SK-N-SH (cell line): ENCODE measurements at regions not wholly inside any gene's neighbourhood (a gene's known extent, or its start where the extent isn't known, plus 50 kb on each side); places are given as distances from the start of the nearest gene placed in this dataset.

ENCODE experiments used
- CTCF ChIA-PET: fragments of 300-600, 350-600 bp; formaldehyde crosslinking; extraction: SDS; loops from one replicate; lab custom pipeline; 2021; lab: Yijun Ruan, JAX
- POLR2A ChIA-PET: fragments of 350-600 bp; sonication (Branson Sonifier 250); formaldehyde crosslinking; extraction: SDS; loops from one replicate; lab custom pipeline; 2020; ENCODE audit warnings: antibody characterized with exemption, inconsistent platforms; lab: Yijun Ruan, JAX
- DNase-seq: peaks from one replicate; pipeline ENCODE4 v3.0.0; 2012
- H2AFZ ChIP-seq: fragments of 200-600 bp; sonication (generic); 2 replicates; pipeline ENCODE4 v1.8.1; 2016; ENCODE audit warnings: antibody characterized with exemption, mild to moderate bottlenecking, low read depth
- H3F3A ChIP-seq: fragments of 200-600 bp; sonication (generic); replicated peaks from 2 replicates; pipeline ENCODE3; 2016; ENCODE audit warnings: antibody characterized with exemption, mild to moderate bottlenecking; ENCODE audit not compliant: insufficient read depth
- H3K27ac ChIP-seq, 2 experiments: fragments of 200-500 bp in 1 of 2; fragments of 200-600 bp in 1 of 2; sonication (Bioruptor generic) in 1 of 2; sonication (generic), shearing (Covaris generic) in 1 of 2; 2 replicates each; pipeline versions ENCODE4 v1.5.1 to v1.6.1; 2014 to 2016; ENCODE audit warnings: low read depth in 2 of 2, inconsistent platforms in 1 of 2, low read length in 1 of 2, mild to moderate bottlenecking in 1 of 2, mixed read lengths in 1 of 2
- H3K27me3 ChIP-seq: fragments of 200-600 bp; sonication (generic), shearing (Covaris generic); 2 replicates; pipeline ENCODE4 v1.6.1; 2016; ENCODE audit warnings: mixed run types; ENCODE audit not compliant: insufficient read depth
- H3K36me3 ChIP-seq, 2 experiments: fragments of 200-500 bp in 1 of 2; fragments of 200-600 bp in 1 of 2; sonication (Bioruptor generic) in 1 of 2; sonication (generic) in 1 of 2; replicated peaks in 1 of 2; 2 replicates each; pipeline versions ENCODE3 to v1.5.1; 2014 to 2016; ENCODE audit warnings: low read length in 1 of 2, mild to moderate bottlenecking in 1 of 2; ENCODE audit not compliant: insufficient read depth in 2 of 2, control insufficient read depth in 1 of 2
- H3K4me1 ChIP-seq, 2 experiments: fragments of 200-500 bp in 1 of 2; fragments of 200-600 bp in 1 of 2; sonication (Bioruptor generic) in 1 of 2; sonication (generic), shearing (Covaris generic) in 1 of 2; 2 replicates each; pipeline versions ENCODE4 v1.5.1 to v1.6.1; 2014 to 2016; ENCODE audit warnings: low read depth in 1 of 2, low read length in 1 of 2, mixed run types in 1 of 2; ENCODE audit not compliant: insufficient read depth in 2 of 2, control insufficient read depth in 1 of 2
- H3K4me2 ChIP-seq: fragments of 200-600 bp; sonication (generic), shearing (Covaris generic); 2 replicates; pipeline ENCODE4 v1.6.1; 2017; ENCODE audit warnings: mixed run types
- H3K4me3 ChIP-seq, 2 experiments: fragments of 200-500 bp in 1 of 2; fragments of 200-600 bp in 1 of 2; sonication (Bioruptor generic) in 1 of 2; sonication (generic), shearing (Covaris generic) in 1 of 2; 2 replicates each; pipeline versions ENCODE4 v1.5.1 to v1.8.1; 2014 to 2016; ENCODE audit warnings: low read depth in 2 of 2, inconsistent platforms in 1 of 2, low read length in 1 of 2, mild to moderate bottlenecking in 1 of 2, mixed read lengths in 1 of 2, moderate library complexity in 1 of 2
- H3K79me2 ChIP-seq: fragments of 200-600 bp; sonication (generic); 2 replicates; pipeline ENCODE4 v1.8.1; 2017; ENCODE audit warnings: mild to moderate bottlenecking; ENCODE audit not compliant: insufficient read depth
- H3K9ac ChIP-seq: fragments of 200-600 bp; sonication (generic); 2 replicates; pipeline ENCODE4 v1.6.1; 2017; ENCODE audit warnings: mixed run types
- H3K9me2 ChIP-seq: fragments of 200-600 bp; sonication (generic); 2 replicates; pipeline ENCODE4 v1.6.1; 2017; ENCODE audit warnings: mixed run types
- H3K9me3 ChIP-seq: fragments of 200-600 bp; sonication (generic); 2 replicates; pipeline ENCODE4 v1.6.1; 2017; ENCODE audit warnings: mixed run types, mild to moderate bottlenecking, moderate library complexity
- H4K20me1 ChIP-seq: fragments of 200-600 bp; sonication (generic); 2 replicates; pipeline ENCODE4 v1.6.1; 2017; ENCODE audit warnings: mild to moderate bottlenecking, mixed run types; ENCODE audit not compliant: insufficient read depth
- EP300 ChIP-seq, 2 experiments: IDR thresholded peaks; 2 replicates each; pipeline versions ENCODE4 v1.4.0 to v1.6.1; 2012; ENCODE audit warnings: borderline replicate concordance in 1 of 2, low read depth in 1 of 2, low read length in 1 of 2
- EZH2phosphoT487 ChIP-seq: fragments of 200-600 bp; sonication (generic); IDR thresholded peaks from 2 replicates; pipeline ENCODE4 v1.6.1; 2017; ENCODE audit warnings: low read depth, mixed run types, mild to moderate bottlenecking, antibody characterized with exemption, moderate library complexity, borderline replicate concordance
- FOSL2 ChIP-seq: IDR thresholded peaks from 2 replicates; pipeline ENCODE4 v1.4.0; 2012; ENCODE audit warnings: low read depth, mild to moderate bottlenecking, moderate library complexity, borderline replicate concordance
- FOXJ3 ChIP-seq: sonication (generic); formaldehyde crosslinking; IDR thresholded peaks from 2 replicates; pipeline ENCODE4 v1.5.1; 2020; ENCODE audit warnings: mild to moderate bottlenecking, missing genetic modification reagents
- GATA2 ChIP-seq: sonication (generic); formaldehyde crosslinking; IDR thresholded peaks from 2 replicates; pipeline ENCODE4 v1.5.0; 2020; ENCODE audit warnings: mild to moderate bottlenecking, missing genetic modification reagents
- JUND ChIP-seq: IDR thresholded peaks from 2 replicates; pipeline ENCODE4 v1.4.0; 2012
- MXI1 ChIP-seq: IDR thresholded peaks from 2 replicates; pipeline ENCODE4 v1.6.1; 2012; ENCODE audit warnings: mild to moderate bottlenecking, low read depth, low read length, improper control_type of control experiment
- NFIC ChIP-seq: IDR thresholded peaks from 2 replicates; pipeline ENCODE4 v1.4.0; 2012; ENCODE audit warnings: borderline replicate concordance
- NRF1 ChIP-seq: IDR thresholded peaks from 2 replicates; pipeline ENCODE4 v1.6.1; 2012; ENCODE audit warnings: low read depth, mild to moderate bottlenecking, low read length
- POLR2AphosphoS5 ChIP-seq: IDR thresholded peaks from 2 replicates; pipeline ENCODE4 v1.6.1; 2012; ENCODE audit warnings: low read depth, low read length
- RCOR1 ChIP-seq: fragments of 150-350 bp; IDR thresholded peaks from 2 replicates; pipeline ENCODE4 v1.6.1; 2017; ENCODE audit warnings: antibody characterized with exemption, low read length
- SMC3 ChIP-seq: IDR thresholded peaks from 2 replicates; pipeline ENCODE4 v1.6.1; 2012; ENCODE audit warnings: low read depth, low read length, improper control_type of control experiment
- TAF1 ChIP-seq: IDR thresholded peaks from 2 replicates; pipeline ENCODE4 v1.6.1; 2012; ENCODE audit warnings: low read depth, mild to moderate bottlenecking, low read length, moderate library complexity, borderline replicate concordance
- TCF12 ChIP-seq: IDR thresholded peaks from 2 replicates; pipeline ENCODE4 v1.4.0; 2012
- TEAD4 ChIP-seq: IDR thresholded peaks from 2 replicates; pipeline ENCODE4 v1.4.0; 2012; ENCODE audit warnings: mild to moderate bottlenecking, borderline replicate concordance; ENCODE audit not compliant: insufficient read depth
- WGBS: methylation state at CpG from one replicate; pipeline ENCODE4 v1.1.6; 2017; ENCODE audit warnings: low lambda C conversion rate; 5-methylcytosine and 5-hydroxymethylcytosine counted together
- TF ChIP-seq, protein P1 (sequence below): fragments of 150-350 bp; IDR thresholded peaks from 2 replicates; pipeline ENCODE4 v1.6.1; 2016; ENCODE audit warnings: mild to moderate bottlenecking, low read depth, low read length
- TF ChIP-seq, protein P2 (sequence below): IDR thresholded peaks from 2 replicates; pipeline ENCODE4 v1.4.0; 2012; ENCODE audit warnings: low read depth, borderline replicate concordance
- TF ChIP-seq, protein P3 (sequence below): IDR thresholded peaks from 2 replicates; pipeline ENCODE4 v1.4.0; 2012; ENCODE audit warnings: low read depth, borderline replicate concordance
- TF ChIP-seq, protein P4 (sequence below): IDR thresholded peaks from 2 replicates; pipeline ENCODE4; 2012

DNA sequence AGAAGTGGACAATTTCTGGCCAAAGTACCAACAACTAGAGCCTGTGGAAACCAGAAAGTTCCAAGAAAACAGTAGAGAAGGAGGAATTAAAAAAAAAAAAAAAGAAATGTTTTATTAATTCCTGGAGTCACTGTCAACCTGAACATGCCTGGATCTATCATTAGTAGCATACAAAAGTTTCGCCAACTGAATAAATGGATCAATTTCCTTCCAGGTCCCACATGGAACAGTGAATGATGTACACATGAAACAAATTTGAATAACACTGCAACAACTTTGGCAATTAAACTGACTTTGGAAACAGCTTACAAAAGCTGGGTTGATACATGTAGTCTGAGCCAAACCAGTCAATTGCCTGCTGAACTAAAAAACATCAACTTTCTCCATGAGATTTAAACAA, 90.0 kb upstream of the HMGCLL1 start:
- Histone ChIP-seq H3K36me3 (no peaks in the 10 kb centered on the region), H3K9me2 (no peaks in the 10 kb centered on the region), H3K4me2 (no peak overlapping the region), H3K27ac (no peak overlapping the region), H3K4me1 (no peaks in the 10 kb centered on the region), H3K27me3 (no peaks in the 10 kb centered on the region), H3K79me2 (no peaks in the 10 kb centered on the region), H3F3A (no peaks in the 10 kb centered on the region), H4K20me1 (no peaks in the 10 kb centered on the region), H2AFZ (no peak overlapping the region), H3K9ac (no peak overlapping the region), H3K4me3 (no peak overlapping the region), H3K9me3 (no peaks in the 10 kb centered on the region)
- 50% methylated on average over 1 of the region's 1 CpG for WGBS
- ChIA-PET CTCF (no interaction called here), POLR2A (no interaction called here)
- TF ChIP-seq EZH2phosphoT487 (no peak), EP300 (IDR thresholded peaks at IDR 0.05; ENCODE audit: borderline replicate concordance in 1 of 2, low read depth in 1 of 2, low read length in 1 of 2) (no peak)
- DNase-seq = no peak

DNA sequence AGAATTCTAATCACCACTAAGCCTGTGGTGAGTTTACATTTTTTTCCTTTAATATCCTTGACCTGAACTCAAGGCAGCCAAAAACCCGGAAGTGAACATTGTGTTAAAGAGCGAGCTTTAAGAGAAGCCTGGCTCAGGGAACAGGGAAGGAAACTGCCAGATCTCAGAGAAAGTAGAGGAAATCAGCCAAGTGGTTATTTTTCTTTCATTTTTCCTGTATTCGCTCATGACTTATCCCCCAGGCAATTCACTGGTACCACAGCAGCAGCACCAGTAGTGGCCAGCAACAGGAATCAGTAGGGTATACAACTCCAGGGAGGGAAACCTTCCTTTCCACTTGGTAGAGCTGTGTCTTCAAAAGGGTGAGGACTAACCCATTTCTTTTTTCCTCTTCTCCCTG, 89.6 kb upstream of the HMGCLL1 start:
- Histone ChIP-seq H3K9ac (no peak overlapping the region), H3F3A (no peaks in the 10 kb centered on the region), H3K27ac (no peak overlapping the region), H3K4me1 (no peaks in the 10 kb centered on the region), H3K9me2 (no peaks in the 10 kb centered on the region), H2AFZ (no peak overlapping the region), H4K20me1 (no peaks in the 10 kb centered on the region), H3K4me2 (no peak overlapping the region), H3K9me3 (no peaks in the 10 kb centered on the region), H3K27me3 (no peaks in the 10 kb centered on the region), H3K36me3 (no peaks in the 10 kb centered on the region), H3K79me2 (no peaks in the 10 kb centered on the region), H3K4me3 (no peak overlapping the region)
- TF ChIP-seq FOSL2 (no peak), SMC3 (no peak), NRF1 (no peak), GATA2 (no peak), TEAD4 (no peak), TAF1 (no peak), RCOR1 (no peak), JUND (no peak), MXI1 (no peak), FOXJ3 (CRISPR knock-in tag) (no peak), TCF12 (no peak), NFIC (no peak), POLR2AphosphoS5 (no peak), EP300 (IDR thresholded peaks at IDR 0.05; ENCODE audit: borderline replicate concordance in 1 of 2, low read depth in 1 of 2, low read length in 1 of 2) (no peak)
- TF ChIP-seq, protein P1, sequence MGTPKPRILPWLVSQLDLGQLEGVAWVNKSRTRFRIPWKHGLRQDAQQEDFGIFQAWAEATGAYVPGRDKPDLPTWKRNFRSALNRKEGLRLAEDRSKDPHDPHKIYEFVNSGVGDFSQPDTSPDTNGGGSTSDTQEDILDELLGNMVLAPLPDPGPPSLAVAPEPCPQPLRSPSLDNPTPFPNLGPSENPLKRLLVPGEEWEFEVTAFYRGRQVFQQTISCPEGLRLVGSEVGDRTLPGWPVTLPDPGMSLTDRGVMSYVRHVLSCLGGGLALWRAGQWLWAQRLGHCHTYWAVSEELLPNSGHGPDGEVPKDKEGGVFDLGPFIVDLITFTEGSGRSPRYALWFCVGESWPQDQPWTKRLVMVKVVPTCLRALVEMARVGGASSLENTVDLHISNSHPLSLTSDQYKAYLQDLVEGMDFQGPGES = no peak
- TF ChIP-seq, protein P2, sequence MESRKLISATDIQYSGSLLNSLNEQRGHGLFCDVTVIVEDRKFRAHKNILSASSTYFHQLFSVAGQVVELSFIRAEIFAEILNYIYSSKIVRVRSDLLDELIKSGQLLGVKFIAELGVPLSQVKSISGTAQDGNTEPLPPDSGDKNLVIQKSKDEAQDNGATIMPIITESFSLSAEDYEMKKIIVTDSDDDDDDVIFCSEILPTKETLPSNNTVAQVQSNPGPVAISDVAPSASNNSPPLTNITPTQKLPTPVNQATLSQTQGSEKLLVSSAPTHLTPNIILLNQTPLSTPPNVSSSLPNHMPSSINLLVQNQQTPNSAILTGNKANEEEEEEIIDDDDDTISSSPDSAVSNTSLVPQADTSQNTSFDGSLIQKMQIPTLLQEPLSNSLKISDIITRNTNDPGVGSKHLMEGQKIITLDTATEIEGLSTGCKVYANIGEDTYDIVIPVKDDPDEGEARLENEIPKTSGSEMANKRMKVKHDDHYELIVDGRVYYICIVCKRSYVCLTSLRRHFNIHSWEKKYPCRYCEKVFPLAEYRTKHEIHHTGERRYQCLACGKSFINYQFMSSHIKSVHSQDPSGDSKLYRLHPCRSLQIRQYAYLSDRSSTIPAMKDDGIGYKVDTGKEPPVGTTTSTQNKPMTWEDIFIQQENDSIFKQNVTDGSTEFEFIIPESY = no peak
- TF ChIP-seq, protein P3, sequence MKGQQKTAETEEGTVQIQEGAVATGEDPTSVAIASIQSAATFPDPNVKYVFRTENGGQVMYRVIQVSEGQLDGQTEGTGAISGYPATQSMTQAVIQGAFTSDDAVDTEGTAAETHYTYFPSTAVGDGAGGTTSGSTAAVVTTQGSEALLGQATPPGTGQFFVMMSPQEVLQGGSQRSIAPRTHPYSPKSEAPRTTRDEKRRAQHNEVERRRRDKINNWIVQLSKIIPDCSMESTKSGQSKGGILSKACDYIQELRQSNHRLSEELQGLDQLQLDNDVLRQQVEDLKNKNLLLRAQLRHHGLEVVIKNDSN = no peak
- TF ChIP-seq, protein P4, sequence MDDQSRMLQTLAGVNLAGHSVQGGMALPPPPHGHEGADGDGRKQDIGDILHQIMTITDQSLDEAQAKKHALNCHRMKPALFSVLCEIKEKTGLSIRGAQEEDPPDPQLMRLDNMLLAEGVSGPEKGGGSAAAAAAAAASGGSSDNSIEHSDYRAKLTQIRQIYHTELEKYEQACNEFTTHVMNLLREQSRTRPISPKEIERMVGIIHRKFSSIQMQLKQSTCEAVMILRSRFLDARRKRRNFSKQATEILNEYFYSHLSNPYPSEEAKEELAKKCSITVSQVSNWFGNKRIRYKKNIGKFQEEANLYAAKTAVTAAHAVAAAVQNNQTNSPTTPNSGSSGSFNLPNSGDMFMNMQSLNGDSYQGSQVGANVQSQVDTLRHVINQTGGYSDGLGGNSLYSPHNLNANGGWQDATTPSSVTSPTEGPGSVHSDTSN = no peak
- DNase-seq = no peak
- ChIA-PET CTCF (no interaction called here), POLR2A (no interaction called here)
- WGBS = 52% methylated on average over 3 of the region's 3 CpGs
